ENCODE measurements at regions not wholly inside any gene's neighbourhood (a gene's known extent, or its start where the extent isn't known, plus 50 kb on each side); places are given as distances from the start of the nearest gene placed in this dataset.
A peak's percentile ranks its signal among the peaks of the same experiment; 100 is the strongest.

GRCh38 chr13:73225990-73226389, 167.2 kb downstream of the KLF5 start:
- ChIA-PET CTCF (interaction anchor here in 1 of 2 donors (0.6 kb wide), 1 partner anchor 9 kb away, joined by 3 read pairs; no protein-coding TSS in a partner anchor), POLR2A (no interaction called here)
- ATAC-seq (replicated peaks in 1 of 4), result no peak
- Mint-ChIP-seq H3K27ac (no peak overlapping the region), H3K36me3 (no peaks in the 10 kb centered on the region), H3K4me3 (no peak overlapping the region), H3K27me3 (peaks cover 0 to 2% of the 10 kb centered on the region in 2 donors), H3K9me3 (no peaks in the 10 kb centered on the region), H3K4me1 (peaks cover 29 to 42% (median 35%) of the 10 kb centered on the region in 3 donors)
- H3K4me3 ChIP-seq (ENCODE audit: control insufficient read depth in 1 of 2, extremely low read depth in 1 of 2, low read length in 1 of 2), result no peak overlapping the region
- H3K27me3 ChIP-seq (replicated peaks in 1 of 2; ENCODE audit: control insufficient read depth in 2 of 2, extremely low read depth in 1 of 2, insufficient read depth in 2 of 2, low read length in 1 of 2), result no peaks in the 10 kb centered on the region
- no peak for DNase-seq
- H3K4me1 ChIP-seq (ENCODE audit: control insufficient read depth in 1 of 2, extremely low read depth in 1 of 2, insufficient read depth in 2 of 2, low read length in 2 of 2), result peaks cover 29 to 31% of the 10 kb centered on the region in 2 experiments
- H3K36me3 ChIP-seq (ENCODE audit: control insufficient read depth in 2 of 2, extremely low read depth in 1 of 2, insufficient read depth in 1 of 2, low read length in 1 of 2), result no peaks in the 10 kb centered on the region
- no peaks in the 10 kb centered on the region for H3K9me3 ChIP-seq
- H3K27ac ChIP-seq (ENCODE audit: low read length), result no peak overlapping the region
- WGBS (ENCODE audit: insufficient coverage), result no CpG with 5 or more reads among the region's 1 CpG

- ChIA-PET CTCF (no interaction called here), POLR2A (interaction anchor here in 1 of 2 donors (0.6 kb wide), 1 partner anchor 14 kb away, joined by 3 read pairs; no protein-coding TSS in a partner anchor)
- H3K36me3 Mint-ChIP-seq, result no peaks in the 10 kb centered on the region
- Histone ChIP-seq H3K4me3 (ENCODE audit: control insufficient read depth in 1 of 2, extremely low read depth in 1 of 2, low read length in 1 of 2) (no peak overlapping the region), H3K36me3 (ENCODE audit: control insufficient read depth in 2 of 2, extremely low read depth in 1 of 2, insufficient read depth in 1 of 2, low read length in 1 of 2) (no peaks in the 10 kb centered on the region), H3K27ac (ENCODE audit: low read length) (no peak overlapping the region), H3K4me1 (ENCODE audit: control insufficient read depth in 1 of 2, extremely low read depth in 1 of 2, insufficient read depth in 2 of 2, low read length in 2 of 2) (peaks cover 17 to 23% of the 10 kb centered on the region in 2 experiments), H3K9me3 (no peaks in the 10 kb centered on the region), H3K27me3 (replicated peaks in 1 of 2; ENCODE audit: control insufficient read depth in 2 of 2, extremely low read depth in 1 of 2, insufficient read depth in 2 of 2, low read length in 1 of 2) (no peaks in the 10 kb centered on the region)
- H3K4me3 Mint-ChIP-seq, result no peak overlapping the region
- no peak overlapping the region for H3K27ac Mint-ChIP-seq
- no peaks in the 10 kb centered on the region for H3K9me3 Mint-ChIP-seq
- ATAC-seq (replicated peaks in 1 of 4), result peak in 1 of 4 experiments; percentile 67
- WGBS (ENCODE audit: insufficient coverage), result no CpG with 5 or more reads among the region's 1 CpG
- DNase-seq, result peak in 1 of 35 experiments; percentile 10
- H3K4me1 Mint-ChIP-seq, result peaks cover 18 to 31% (median 22%) of the 10 kb centered on the region in 3 donors
- peaks cover 2 to 3% of the 10 kb centered on the region in 2 donors for H3K27me3 Mint-ChIP-seq
These were observed 165.9 kb downstream of the KLF5 start for GRCh38 chr13:73224703-73225102.

GRCh38 chr13:73223372-73223781, 164.6 kb downstream of the KLF5 start:
- no peaks in the 10 kb centered on the region for H3K9me3 ChIP-seq
- no peak overlapping the region for H3K4me3 ChIP-seq (ENCODE audit: control insufficient read depth in 1 of 2, extremely low read depth in 1 of 2, low read length in 1 of 2)
- DNase-seq, result no peak
- Mint-ChIP-seq H3K9me3 (no peaks in the 10 kb centered on the region), H3K4me1 (peaks cover 8 to 18% (median 9%) of the 10 kb centered on the region in 3 donors), H3K27ac (no peak overlapping the region), H3K4me3 (no peak overlapping the region), H3K27me3 (peaks cover 2 to 3% of the 10 kb centered on the region in 2 donors), H3K36me3 (no peaks in the 10 kb centered on the region)
- H3K36me3 ChIP-seq (ENCODE audit: control insufficient read depth in 2 of 2, extremely low read depth in 1 of 2, insufficient read depth in 1 of 2, low read length in 1 of 2), result no peaks in the 10 kb centered on the region
- no peak overlapping the region for H3K27ac ChIP-seq (ENCODE audit: low read length)
- POLR2A ChIA-PET, result no interaction called here
- ATAC-seq (replicated peaks in 1 of 4), result no peak
- peaks cover 4 to 12% of the 10 kb centered on the region in 2 experiments for H3K4me1 ChIP-seq (ENCODE audit: control insufficient read depth in 1 of 2, extremely low read depth in 1 of 2, insufficient read depth in 2 of 2, low read length in 2 of 2)
- WGBS (ENCODE audit: insufficient coverage), result 59% methylated on average over 3 of the region's 5 CpGs
- CTCF ChIA-PET, result no interaction called here
- H3K27me3 ChIP-seq (replicated peaks in 1 of 2; ENCODE audit: control insufficient read depth in 2 of 2, extremely low read depth in 1 of 2, insufficient read depth in 2 of 2, low read length in 1 of 2), result no peaks in the 10 kb centered on the region

- ChIA-PET POLR2A (no interaction called here), CTCF (interaction anchor here in 1 of 2 donors (0.7 kb wide), 1 partner anchor 510 kb away, joined by 6 read pairs; no protein-coding TSS in a partner anchor)
- no peaks in the 10 kb centered on the region for H3K36me3 Mint-ChIP-seq
- no peak overlapping the region for H3K4me3 ChIP-seq (ENCODE audit: control insufficient read depth in 1 of 2, extremely low read depth in 1 of 2, low read length in 1 of 2)
- ATAC-seq (replicated peaks in 1 of 4), result no peak
- H3K36me3 ChIP-seq (ENCODE audit: control insufficient read depth in 2 of 2, extremely low read depth in 1 of 2, insufficient read depth in 1 of 2, low read length in 1 of 2), result no peaks in the 10 kb centered on the region
- WGBS (ENCODE audit: insufficient coverage), result 96% methylated on average over 3 of the region's 6 CpGs
- peaks cover 4 to 12% (median 6%) of the 10 kb centered on the region in 3 donors for H3K4me1 Mint-ChIP-seq
- no peak overlapping the region for H3K27ac Mint-ChIP-seq
- no peaks in the 10 kb centered on the region for H3K9me3 ChIP-seq
- H3K9me3 Mint-ChIP-seq, result no peaks in the 10 kb centered on the region
- H3K27ac ChIP-seq (ENCODE audit: low read length), result no peak overlapping the region
- no peak for DNase-seq
- H3K27me3 Mint-ChIP-seq, result peaks cover 2 to 3% of the 10 kb centered on the region in 2 donors
- H3K27me3 ChIP-seq (replicated peaks in 1 of 2; ENCODE audit: control insufficient read depth in 2 of 2, extremely low read depth in 1 of 2, insufficient read depth in 2 of 2, low read length in 1 of 2), result no peaks in the 10 kb centered on the region
- H3K4me1 ChIP-seq (ENCODE audit: control insufficient read depth in 1 of 2, extremely low read depth in 1 of 2, insufficient read depth in 2 of 2, low read length in 2 of 2), result peaks cover 2 to 6% of the 10 kb centered on the region in 2 experiments
- H3K4me3 Mint-ChIP-seq, result no peak overlapping the region
These were observed 164.0 kb downstream of the KLF5 start for GRCh38 chr13:73222627-73223305.

DNA sequence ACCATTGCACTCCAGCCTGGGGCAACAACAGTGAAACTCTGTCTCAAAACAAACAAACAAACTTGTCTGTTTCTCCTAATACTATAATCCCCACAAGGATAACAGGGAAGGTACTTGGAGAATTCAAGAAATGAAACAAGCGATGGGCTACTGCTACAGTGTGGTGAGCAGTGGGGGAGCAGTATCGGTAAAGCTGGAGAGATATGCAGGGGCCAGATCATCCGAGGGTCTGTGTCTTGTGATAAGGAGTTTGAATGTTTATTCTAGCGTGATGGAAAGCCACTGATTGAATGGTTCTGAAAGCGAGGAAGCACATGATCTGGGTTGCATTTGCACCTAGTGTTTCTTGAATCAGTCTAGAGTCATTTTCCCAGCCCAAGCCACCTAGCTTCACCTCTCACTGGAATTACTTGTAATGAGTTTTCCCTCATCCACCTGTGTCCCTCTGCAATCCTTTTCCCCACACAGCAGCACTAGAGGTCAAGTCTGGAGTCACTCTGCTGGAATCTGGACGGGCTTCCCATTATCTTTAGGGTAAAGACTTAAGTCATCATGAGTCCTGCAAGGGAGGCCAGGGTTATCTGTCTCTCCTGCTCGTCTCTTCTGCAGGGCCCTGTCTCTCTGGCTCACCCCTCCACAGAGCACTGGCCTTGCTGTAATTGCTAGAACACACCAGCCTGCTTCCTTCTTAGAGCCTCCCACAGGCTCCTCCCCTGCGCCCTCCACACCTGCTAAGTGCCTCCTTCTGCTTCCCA, 162.3 kb downstream of the KLF5 start:
- no peaks in the 10 kb centered on the region for H3K9me3 Mint-ChIP-seq
- CTCF ChIA-PET, result interaction anchor here (0.6 kb wide), 2 partner anchors 7 to 563 kb away, joined by 5 read pairs; no protein-coding TSS in a partner anchor
- DNase-seq (no peak), ATAC-seq (replicated peaks in 1 of 4) (no peak)
- peaks cover 2 to 6% of the 10 kb centered on the region in 2 experiments for H3K4me1 ChIP-seq (ENCODE audit: control insufficient read depth in 1 of 2, extremely low read depth in 1 of 2, insufficient read depth in 2 of 2, low read length in 2 of 2)
- no peak overlapping the region for H3K27ac ChIP-seq (ENCODE audit: low read length)
- H3K9me3 ChIP-seq, result no peaks in the 10 kb centered on the region
- H3K27me3 Mint-ChIP-seq, result peaks cover 2 to 3% of the 10 kb centered on the region in 2 donors
- no peaks in the 10 kb centered on the region for H3K36me3 ChIP-seq (ENCODE audit: control insufficient read depth in 2 of 2, extremely low read depth in 1 of 2, insufficient read depth in 1 of 2, low read length in 1 of 2)
- H3K4me3 Mint-ChIP-seq, result no peak overlapping the region
- H3K36me3 Mint-ChIP-seq, result no peaks in the 10 kb centered on the region
- 88% methylated on average over 4 of the region's 8 CpGs for WGBS (ENCODE audit: insufficient coverage)
- POLR2A ChIA-PET, result no interaction called here
- no peaks in the 10 kb centered on the region for H3K27me3 ChIP-seq (replicated peaks in 1 of 2; ENCODE audit: control insufficient read depth in 2 of 2, extremely low read depth in 1 of 2, insufficient read depth in 2 of 2, low read length in 1 of 2)
- H3K27ac Mint-ChIP-seq, result no peak overlapping the region
- no peak overlapping the region for H3K4me3 ChIP-seq (ENCODE audit: control insufficient read depth in 1 of 2, extremely low read depth in 1 of 2, low read length in 1 of 2)
- H3K4me1 Mint-ChIP-seq, result peaks cover 7 to 15% (median 10%) of the 10 kb centered on the region in 3 donors

DNA sequence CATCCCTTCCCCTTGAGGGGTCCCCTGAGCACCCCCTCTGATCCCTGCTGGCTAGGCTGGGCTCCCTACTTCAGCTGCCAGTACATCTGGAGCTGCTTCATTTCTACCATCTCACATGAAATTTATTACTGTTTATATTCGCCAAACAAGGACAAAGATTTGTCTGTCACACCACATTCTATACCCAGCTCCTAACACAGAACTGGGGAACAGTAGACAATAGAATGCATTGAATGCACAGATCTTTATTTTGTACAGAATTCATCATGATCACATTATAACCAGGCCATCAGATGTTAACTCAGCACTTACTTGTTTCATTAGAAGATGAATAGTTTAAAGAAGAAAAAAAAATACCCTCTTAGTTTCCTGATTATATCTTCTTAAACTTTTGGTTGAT, 159.4 kb downstream of the KLF5 start:
- no CpG with 5 or more reads among the region's 1 CpG for WGBS (ENCODE audit: insufficient coverage)
- H3K36me3 Mint-ChIP-seq, result no peaks in the 10 kb centered on the region
- POLR2A ChIA-PET, result no interaction called here

More for the DNA sequence above, 159.4 kb downstream of the KLF5 start:
- Mint-ChIP-seq H3K27me3 (peaks cover 3 to 4% of the 10 kb centered on the region in 2 donors), H3K4me3 (no peak overlapping the region), H3K27ac (no peak overlapping the region), H3K4me1 (peaks cover 5 to 9% (median 9%) of the 10 kb centered on the region in 3 donors), H3K9me3 (no peaks in the 10 kb centered on the region)
- Histone ChIP-seq H3K36me3 (ENCODE audit: control insufficient read depth in 2 of 2, extremely low read depth in 1 of 2, insufficient read depth in 1 of 2, low read length in 1 of 2) (no peaks in the 10 kb centered on the region), H3K27ac (ENCODE audit: low read length) (no peak overlapping the region), H3K4me1 (ENCODE audit: control insufficient read depth in 1 of 2, extremely low read depth in 1 of 2, insufficient read depth in 2 of 2, low read length in 2 of 2) (peaks cover 0 to 1% of the 10 kb centered on the region in 2 experiments), H3K4me3 (ENCODE audit: control insufficient read depth in 1 of 2, extremely low read depth in 1 of 2, low read length in 1 of 2) (no peak overlapping the region), H3K9me3 (no peaks in the 10 kb centered on the region), H3K27me3 (replicated peaks in 1 of 2; ENCODE audit: control insufficient read depth in 2 of 2, extremely low read depth in 1 of 2, insufficient read depth in 2 of 2, low read length in 1 of 2) (no peaks in the 10 kb centered on the region)
- ATAC-seq (replicated peaks in 1 of 4) (no peak), DNase-seq (no peak)
- CTCF ChIA-PET, result interaction anchor here in 1 of 2 donors (0.5 kb wide), 1 partner anchor 191 kb away, joined by 3 read pairs; no protein-coding TSS in a partner anchor

All from T-cell (primary cell).